ENCODE measurements at regions not wholly inside any gene's neighbourhood (a gene's known extent, or its start where the extent isn't known, plus 50 kb on each side); places are given as distances from the start of the nearest gene placed in this dataset.
"Not testable (repeated sequence)": the region's sequence is repeated elsewhere in the genome, so short reads cannot be mapped to it uniquely, and the experiment has no call there.

GRCh38 chr1:204782118-204782700 lies 88.5 kb upstream of the NFASC start:
- no peak for DNase-seq

- DNase-seq: not testable (repeated sequence)
These were observed 85.6 kb upstream of the NFASC start for GRCh38 chr1:204785023-204785422.

- DNase-seq: no peak
These were observed 82.2 kb upstream of the NFASC start for GRCh38 chr1:204788470-204788869.

- peak in 1 of 2 experiments; percentile 13 for DNase-seq
These were observed 79.0 kb upstream of the NFASC start for GRCh38 chr1:204791453-204792353.

- DNase-seq: no peak
These were observed 78.3 kb upstream of the NFASC start for GRCh38 chr1:204792354-204792692.

GRCh38 chr1:204793259-204793914 lies 77.3 kb upstream of the NFASC start:
- DNase-seq: no peak

GRCh38 chr1:204796886-204797285 lies 73.8 kb upstream of the NFASC start:
- not testable (repeated sequence) for DNase-seq

GRCh38 chr1:204797401-204797800 lies 73.3 kb upstream of the NFASC start:
- DNase-seq: no peak

GRCh38 chr1:204799630-204800029 lies 71.0 kb upstream of the NFASC start:
- no peak for DNase-seq

GRCh38 chr1:204801211-204801610 lies 69.5 kb upstream of the NFASC start:
- DNase-seq: no peak

GRCh38 chr1:204802401-204803175 lies 68.1 kb upstream of the NFASC start:
- DNase-seq: no peak

GRCh38 chr1:204803607-204804006 lies 67.1 kb upstream of the NFASC start:
- no peak for DNase-seq

GRCh38 chr1:204806943-204807687 lies 63.5 kb upstream of the NFASC start:
- DNase-seq: peak in 1 of 2 experiments; percentile 62

- no peak for DNase-seq
These were observed 61.2 kb upstream of the NFASC start for GRCh38 chr1:204809488-204809887.

GRCh38 chr1:204812842-204813241 lies 57.8 kb upstream of the NFASC start:
- DNase-seq: no peak

- DNase-seq: no peak
These were observed 57.1 kb upstream of the NFASC start for GRCh38 chr1:204813522-204813921.

- no peak for DNase-seq
These were observed 56.3 kb upstream of the NFASC start for GRCh38 chr1:204814166-204814884.

GRCh38 chr1:204817341-204817740 lies 53.3 kb upstream of the NFASC start:
- no peak for DNase-seq

GRCh38 chr1:204818998-204819397 lies 51.7 kb upstream of the NFASC start:
- DNase-seq: no peak

GRCh38 chr1:204819495-204819894 lies 51.2 kb upstream of the NFASC start:
- DNase-seq: no peak

All from cerebellar nuclear complex (tissue), 1 donor.